ENCODE measurements at regions not wholly inside any gene's neighbourhood (a gene's known extent, or its start where the extent isn't known, plus 50 kb on each side); places are given as distances from the start of the nearest gene placed in this dataset.

- no peak for TF ChIP-seq CTCF (IDR thresholded peaks at IDR 0.05; ENCODE audit: low read depth, low read length, missing control alignments)
- Histone ChIP-seq H3K27ac (no peak overlapping the region), H3K27me3 (replicated peaks) (no peaks in the 10 kb centered on the region), H3K36me3 (replicated peaks) (no peaks in the 10 kb centered on the region), H3K4me3 (ENCODE audit: low read depth, low read length) (no peak overlapping the region)
- peak; percentile 11 for DNase-seq
- in situ Hi-C loops (cut with HindIII; ENCODE audit: low pct_ligation_motif_present, low sequenced_read_pairs), result no loop called here
Observed at GRCh38 chr10:113438652-113439051, 114.2 kb upstream of the HABP2 start.

- Histone ChIP-seq H3K4me3 (ENCODE audit: low read depth, low read length) (no peak overlapping the region), H3K27me3 (replicated peaks) (no peaks in the 10 kb centered on the region), H3K27ac (no peak overlapping the region), H3K36me3 (replicated peaks) (no peaks in the 10 kb centered on the region)
- in situ Hi-C loops (cut with HindIII; ENCODE audit: low pct_ligation_motif_present, low sequenced_read_pairs), result no loop called here
- no peak for TF ChIP-seq CTCF (IDR thresholded peaks at IDR 0.05; ENCODE audit: low read depth, low read length, missing control alignments)
- no peak for DNase-seq
Observed at GRCh38 chr10:113441220-113441619, 111.6 kb upstream of the HABP2 start.

- no peaks in the 10 kb centered on the region for H3K36me3 ChIP-seq (replicated peaks)
- no peaks in the 10 kb centered on the region for H3K27me3 ChIP-seq (replicated peaks)
- no peak overlapping the region for H3K27ac ChIP-seq
- no peak overlapping the region for H3K4me3 ChIP-seq (ENCODE audit: low read depth, low read length)
- in situ Hi-C loops (cut with HindIII; ENCODE audit: low pct_ligation_motif_present, low sequenced_read_pairs), result no loop called here
- no peak for DNase-seq
- no peak for TF ChIP-seq CTCF (IDR thresholded peaks at IDR 0.05; ENCODE audit: low read depth, low read length, missing control alignments)
Observed at GRCh38 chr10:113441686-113442270, 111.1 kb upstream of the HABP2 start.

- no peak for TF ChIP-seq CTCF (IDR thresholded peaks at IDR 0.05; ENCODE audit: low read depth, low read length, missing control alignments)
- in situ Hi-C loops (cut with HindIII; ENCODE audit: low pct_ligation_motif_present, low sequenced_read_pairs), result no loop called here
- DNase-seq, result no peak
- no peak overlapping the region for H3K27ac ChIP-seq
- H3K27me3 ChIP-seq (replicated peaks), result no peaks in the 10 kb centered on the region
- H3K36me3 ChIP-seq (replicated peaks), result no peaks in the 10 kb centered on the region
- H3K4me3 ChIP-seq (ENCODE audit: low read depth, low read length), result no peak overlapping the region
Observed at GRCh38 chr10:113442336-113442735, 110.5 kb upstream of the HABP2 start.

- no peak overlapping the region for H3K27ac ChIP-seq
- in situ Hi-C loops (cut with HindIII; ENCODE audit: low pct_ligation_motif_present, low sequenced_read_pairs), result no loop called here
- no peak overlapping the region for H3K4me3 ChIP-seq (ENCODE audit: low read depth, low read length)
- DNase-seq, result no peak
- no peak for TF ChIP-seq CTCF (IDR thresholded peaks at IDR 0.05; ENCODE audit: low read depth, low read length, missing control alignments)
- H3K36me3 ChIP-seq (replicated peaks), result no peaks in the 10 kb centered on the region
- peaks cover 2% of the 10 kb centered on the region for H3K27me3 ChIP-seq (replicated peaks)
Observed at GRCh38 chr10:113443141-113443925, 109.5 kb upstream of the HABP2 start.

Measured in brain microvascular endothelial cell (primary cell).